BE2C (cell line): ENCODE measurements at regions not wholly inside any gene's neighbourhood (a gene's known extent, or its start where the extent isn't known, plus 50 kb on each side); places are given as distances from the start of the nearest gene placed in this dataset.
"Not testable (repeated sequence)": the region's sequence is repeated elsewhere in the genome, so short reads cannot be mapped to it uniquely, and the experiment has no call there.

Source experiments
- DNase-seq: peaks from one replicate; pipeline ENCODE4 v3.0.0-alpha.2; 2020
- H3K27me3 ChIP-seq: fragments of 250-450 bp; sonication (Bioruptor Pico); 2 replicates; pipeline ENCODE4 v1.5.1; 2020; ENCODE audit warnings: mild to moderate bottlenecking
- H3K36me3 ChIP-seq: fragments of 250-450 bp; sonication (Bioruptor Pico); 2 replicates; pipeline ENCODE4 v1.5.1; 2020; ENCODE audit warnings: mild to moderate bottlenecking
- H3K4me1 ChIP-seq: fragments of 250-450 bp; sonication (Bioruptor Pico); 2 replicates; pipeline ENCODE4 v1.5.1; 2020
- H3K4me3 ChIP-seq: 2 replicates; pipeline ENCODE4 v1.5.1; 2011; ENCODE audit warnings: low read depth, low read length
- H3K9me3 ChIP-seq: fragments of 250-450 bp; sonication (Bioruptor Pico); 2 replicates; pipeline ENCODE4 v1.5.1; 2020
- CTCF ChIP-seq: IDR thresholded peaks from 2 replicates; pipeline ENCODE4 v1.5.1; 2012; ENCODE audit warnings: mild to moderate bottlenecking, low read depth, low read length

GRCh38 chr3:22846566-22846965, 356.6 kb upstream of the UBE2E2 start:
- H3K4me1 ChIP-seq: no peaks in the 10 kb centered on the region
- no peaks in the 10 kb centered on the region for H3K27me3 ChIP-seq
- no peaks in the 10 kb centered on the region for H3K36me3 ChIP-seq
- H3K9me3 ChIP-seq: no peaks in the 10 kb centered on the region
- no peak for TF ChIP-seq CTCF
- DNase-seq: no peak
- no peak overlapping the region for H3K4me3 ChIP-seq

GRCh38 chr3:22849583-22849982, 353.5 kb upstream of the UBE2E2 start:
- not testable (repeated sequence) for H3K27me3 ChIP-seq, H3K36me3 ChIP-seq, H3K4me3 ChIP-seq, H3K9me3 ChIP-seq, H3K4me1 ChIP-seq, DNase-seq

GRCh38 chr3:22856811-22857210, 346.3 kb upstream of the UBE2E2 start:
- no peaks in the 10 kb centered on the region for H3K9me3 ChIP-seq
- DNase-seq: no peak
- H3K27me3 ChIP-seq: no peaks in the 10 kb centered on the region
- no peaks in the 10 kb centered on the region for H3K36me3 ChIP-seq
- H3K4me1 ChIP-seq: no peaks in the 10 kb centered on the region
- TF ChIP-seq CTCF: no peak
- H3K4me3 ChIP-seq: no peak overlapping the region

- no peak for DNase-seq
- Histone ChIP-seq H3K4me1 (no peaks in the 10 kb centered on the region), H3K4me3 (no peak overlapping the region), H3K36me3 (no peaks in the 10 kb centered on the region), H3K27me3 (no peaks in the 10 kb centered on the region), H3K9me3 (no peaks in the 10 kb centered on the region)
- no peak for TF ChIP-seq CTCF
These were observed 344.6 kb upstream of the UBE2E2 start for GRCh38 chr3:22858486-22858885.

GRCh38 chr3:22859618-22860017, 343.5 kb upstream of the UBE2E2 start:
- no peak for DNase-seq
- no peaks in the 10 kb centered on the region for H3K4me1 ChIP-seq
- H3K4me3 ChIP-seq: no peak overlapping the region
- H3K36me3 ChIP-seq: no peaks in the 10 kb centered on the region
- no peak for TF ChIP-seq CTCF
- H3K27me3 ChIP-seq: no peaks in the 10 kb centered on the region
- no peaks in the 10 kb centered on the region for H3K9me3 ChIP-seq

- TF ChIP-seq CTCF: no peak
- H3K4me3 ChIP-seq: no peak overlapping the region
- H3K36me3 ChIP-seq: no peaks in the 10 kb centered on the region
- no peaks in the 10 kb centered on the region for H3K27me3 ChIP-seq
- H3K9me3 ChIP-seq: no peaks in the 10 kb centered on the region
- no peak for DNase-seq
- H3K4me1 ChIP-seq: no peaks in the 10 kb centered on the region
These were observed 341.7 kb upstream of the UBE2E2 start for GRCh38 chr3:22861426-22861825.

GRCh38 chr3:22862111-22862510, 341.0 kb upstream of the UBE2E2 start:
- DNase-seq: no peak
- no peaks in the 10 kb centered on the region for H3K36me3 ChIP-seq
- no peak for TF ChIP-seq CTCF

GRCh38 chr3:22882834-22883233, 320.3 kb upstream of the UBE2E2 start:
- H3K36me3 ChIP-seq, DNase-seq, H3K4me1 ChIP-seq, H3K4me3 ChIP-seq, H3K9me3 ChIP-seq, H3K27me3 ChIP-seq: not testable (repeated sequence)

More at GRCh38 chr3:22862111-22862510, 341.0 kb upstream of the UBE2E2 start:
- no peaks in the 10 kb centered on the region for H3K4me1 ChIP-seq
- no peaks in the 10 kb centered on the region for H3K9me3 ChIP-seq
- H3K4me3 ChIP-seq: no peak overlapping the region
- H3K27me3 ChIP-seq: no peaks in the 10 kb centered on the region
